ENCODE measurements at regions not wholly inside any gene's neighbourhood (a gene's known extent, or its start where the extent isn't known, plus 50 kb on each side); places are given as distances from the start of the nearest gene placed in this dataset.

DNA sequence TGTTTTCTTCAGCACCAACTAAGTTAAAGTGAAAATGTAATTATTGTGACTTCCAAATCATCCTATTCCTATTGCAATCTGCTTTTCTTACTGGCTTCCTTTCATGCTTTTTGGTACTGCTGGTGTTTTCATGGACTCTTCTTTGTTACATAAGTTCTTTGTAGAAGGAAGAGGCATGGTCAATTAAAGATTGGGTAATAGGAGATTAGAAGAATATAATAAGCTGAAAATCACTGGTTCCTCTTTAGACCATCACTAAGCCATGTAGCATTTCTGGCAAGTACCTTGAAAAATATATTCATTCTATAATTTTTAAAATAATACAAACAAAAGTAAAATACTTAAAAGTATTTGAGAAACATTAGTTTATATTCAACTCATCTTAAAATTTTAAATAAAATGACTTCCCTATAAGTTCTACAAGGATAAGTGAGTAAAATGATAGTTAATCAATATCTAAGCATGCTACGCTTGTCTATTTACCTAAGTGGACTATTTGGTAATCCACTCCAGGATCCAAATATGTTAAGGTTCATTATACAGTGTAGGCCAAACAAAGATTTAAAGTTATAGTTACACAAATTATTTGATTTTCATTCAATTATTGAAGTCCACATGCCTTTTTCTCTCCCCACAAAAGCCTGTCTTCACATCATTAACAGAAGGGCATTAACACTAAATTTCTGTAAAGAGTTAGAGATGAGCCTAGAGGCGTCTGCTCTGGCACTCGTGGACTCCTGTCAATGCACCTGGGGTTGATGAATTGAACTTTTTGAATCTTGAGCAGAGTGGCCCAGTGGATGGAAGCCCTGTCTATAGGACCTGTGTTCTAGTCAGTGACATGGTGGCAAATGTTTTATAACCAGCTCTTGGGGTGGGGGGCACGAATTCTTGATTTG is 408.1 kb downstream of the INHBA start:
- Histone ChIP-seq H3K36me3 (ENCODE audit: control insufficient read depth, insufficient read depth, low read length) (no peaks in the 10 kb centered on the region), H3K4me3 (ENCODE audit: insufficient read depth, low read depth, low read length) (no peak overlapping the region), H3K27me3 (ENCODE audit: control insufficient read depth, insufficient read depth, low read length, poor library complexity, severe bottlenecking) (no peaks in the 10 kb centered on the region), H3K27ac (ENCODE audit: insufficient read depth, low read depth, low read length, poor library complexity, severe bottlenecking) (no peak overlapping the region), H3K9me3 (ENCODE audit: control insufficient read depth, low read length) (no peaks in the 10 kb centered on the region), H3K4me1 (ENCODE audit: control insufficient read depth, insufficient read depth, low read length) (peaks cover 4% of the 10 kb centered on the region)
- 95 to 96% methylated on average over 3 to 4 of the region's 4 CpGs for WGBS, 2 experiments

DNA sequence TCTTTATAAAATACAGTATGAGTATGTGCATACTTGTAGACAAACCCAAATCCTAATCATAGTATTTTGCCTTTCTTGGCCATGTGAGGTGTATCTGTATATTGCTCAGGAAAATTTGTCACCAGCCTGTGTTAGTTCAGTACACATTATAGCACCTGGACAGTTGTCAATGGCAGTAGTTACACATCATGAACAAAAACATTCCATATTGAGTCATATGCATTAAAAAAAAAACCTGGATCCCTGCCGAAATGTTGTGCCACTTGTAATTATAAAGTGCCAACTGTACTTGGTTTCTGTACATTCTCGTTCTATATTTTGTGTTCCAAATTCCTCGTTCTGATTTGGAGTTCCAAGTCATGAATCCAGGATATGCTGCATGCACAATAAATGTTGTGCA is 410.4 kb downstream of the INHBA start:
- no peaks in the 10 kb centered on the region for H3K36me3 ChIP-seq (ENCODE audit: control insufficient read depth, insufficient read depth, low read length)
- 90 to 93% methylated on average over 3 of the region's 3 CpGs for WGBS, 2 experiments
- H3K27ac ChIP-seq (ENCODE audit: insufficient read depth, low read depth, low read length, poor library complexity, severe bottlenecking): no peak overlapping the region

DNA sequence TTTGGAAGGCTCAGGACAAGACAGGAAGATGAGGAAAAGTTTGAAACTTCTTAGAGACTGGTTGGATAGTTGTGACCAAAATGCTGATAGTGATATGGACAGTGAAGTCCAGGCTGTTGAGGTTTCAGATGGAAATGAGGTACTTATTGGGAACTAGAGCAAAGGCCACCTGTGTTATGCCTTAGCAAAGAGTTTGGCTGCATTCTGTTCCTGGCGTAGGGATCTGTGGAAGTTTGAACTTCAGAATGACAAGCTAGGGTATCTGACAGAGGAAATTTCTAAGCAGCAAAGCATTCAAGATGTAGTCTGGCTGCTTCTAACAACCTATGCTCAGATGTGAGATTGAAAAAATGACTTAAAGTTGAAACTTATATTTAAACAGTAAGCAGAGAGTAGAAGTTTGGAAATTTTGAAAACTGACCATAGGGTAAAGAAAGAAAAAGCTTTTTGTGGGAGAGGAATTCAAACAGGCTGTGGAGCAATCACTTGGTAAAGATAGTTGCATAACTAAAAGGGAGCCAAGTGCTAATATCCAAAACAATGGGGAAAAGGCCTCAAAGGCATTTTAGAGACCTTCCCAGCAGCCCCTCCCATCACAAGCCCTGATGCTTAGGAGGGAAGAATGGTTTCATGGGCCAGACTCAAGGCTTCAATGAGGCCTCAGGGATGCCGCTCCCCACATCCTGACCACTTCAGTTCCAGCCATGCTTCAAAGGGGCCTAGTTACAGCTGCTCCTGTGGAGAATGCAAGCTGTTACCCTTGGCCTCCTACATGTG is 415.1 kb downstream of the INHBA start:
- Histone ChIP-seq H3K27ac (ENCODE audit: insufficient read depth, low read depth, low read length, poor library complexity, severe bottlenecking) (no peak overlapping the region), H3K4me3 (ENCODE audit: insufficient read depth, low read depth, low read length) (no peak overlapping the region), H3K4me1 (ENCODE audit: control insufficient read depth, insufficient read depth, low read length) (no peaks in the 10 kb centered on the region), H3K9me3 (ENCODE audit: control insufficient read depth, low read length) (no peaks in the 10 kb centered on the region), H3K36me3 (ENCODE audit: control insufficient read depth, insufficient read depth, low read length) (no peaks in the 10 kb centered on the region), H3K27me3 (ENCODE audit: control insufficient read depth, insufficient read depth, low read length, poor library complexity, severe bottlenecking) (no peaks in the 10 kb centered on the region)
- 88% methylated on average over 2 of the region's 2 CpGs for WGBS, 2 experiments

More for the DNA sequence above, 410.4 kb downstream of the INHBA start:
- Histone ChIP-seq H3K4me3 (ENCODE audit: insufficient read depth, low read depth, low read length) (no peak overlapping the region), H3K4me1 (ENCODE audit: control insufficient read depth, insufficient read depth, low read length) (peaks cover 4% of the 10 kb centered on the region), H3K27me3 (ENCODE audit: control insufficient read depth, insufficient read depth, low read length, poor library complexity, severe bottlenecking) (no peaks in the 10 kb centered on the region), H3K9me3 (ENCODE audit: control insufficient read depth, low read length) (no peaks in the 10 kb centered on the region)

DNA sequence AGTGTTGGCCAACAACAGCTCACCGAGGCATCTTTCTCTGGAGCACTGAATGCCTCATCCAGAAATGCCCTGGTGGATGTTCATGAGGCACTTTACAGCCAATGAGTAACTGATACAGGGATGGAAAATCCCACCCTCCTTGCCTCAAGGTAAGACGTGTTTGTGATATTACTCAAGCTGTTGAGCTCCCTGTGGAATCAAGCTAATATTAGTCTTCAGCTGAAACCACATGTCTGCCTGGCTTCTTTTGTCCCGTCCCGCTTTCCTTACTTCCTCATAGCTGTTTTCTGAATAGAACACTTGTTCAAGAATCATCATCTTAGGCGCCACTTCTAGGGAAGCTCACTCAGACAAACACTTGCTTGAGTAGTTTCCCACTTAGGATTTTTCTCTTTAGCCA is 422.4 kb downstream of the INHBA start:
- Histone ChIP-seq H3K36me3 (ENCODE audit: control insufficient read depth, insufficient read depth, low read length) (no peaks in the 10 kb centered on the region), H3K4me3 (ENCODE audit: insufficient read depth, low read depth, low read length) (no peak overlapping the region), H3K9me3 (ENCODE audit: control insufficient read depth, low read length) (no peaks in the 10 kb centered on the region), H3K27ac (ENCODE audit: insufficient read depth, low read depth, low read length, poor library complexity, severe bottlenecking) (no peak overlapping the region), H3K4me1 (ENCODE audit: control insufficient read depth, insufficient read depth, low read length) (no peaks in the 10 kb centered on the region), H3K27me3 (ENCODE audit: control insufficient read depth, insufficient read depth, low read length, poor library complexity, severe bottlenecking) (no peaks in the 10 kb centered on the region)
- WGBS, 2 experiments: 92 to 93% methylated on average over 5 of the region's 5 CpGs

DNA sequence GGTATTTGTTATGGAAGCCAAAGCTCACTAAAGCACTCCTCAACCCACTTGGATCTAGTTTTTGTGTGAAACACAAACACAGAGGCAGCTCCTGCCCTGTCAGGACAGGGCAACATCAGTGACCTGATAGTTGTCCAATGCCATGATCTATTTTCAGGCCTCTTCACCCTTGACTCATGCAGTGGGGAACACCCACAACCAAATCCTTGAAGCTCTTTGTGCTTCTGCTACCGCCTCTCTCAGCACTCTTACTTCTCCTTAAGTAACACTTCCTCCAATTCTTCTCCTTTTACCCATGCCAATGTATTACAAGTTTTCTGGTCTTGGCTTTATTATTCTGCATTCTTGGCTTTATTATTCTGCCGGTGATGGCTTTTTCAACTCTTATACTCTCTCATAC is 425.3 kb downstream of the INHBA start:
- no peaks in the 10 kb centered on the region for H3K36me3 ChIP-seq (ENCODE audit: control insufficient read depth, insufficient read depth, low read length)
- WGBS, 2 experiments: 94% methylated on average over 2 of the region's 2 CpGs

GRCh38 chr7:41275255-41275654 is 427.6 kb downstream of the INHBA start:
- 90 to 96% methylated on average over 9 of the region's 9 CpGs for WGBS, 2 experiments
- Histone ChIP-seq H3K27me3 (ENCODE audit: control insufficient read depth, insufficient read depth, low read length, poor library complexity, severe bottlenecking) (no peaks in the 10 kb centered on the region), H3K4me3 (ENCODE audit: insufficient read depth, low read depth, low read length) (no peak overlapping the region), H3K36me3 (ENCODE audit: control insufficient read depth, insufficient read depth, low read length) (no peaks in the 10 kb centered on the region), H3K27ac (ENCODE audit: insufficient read depth, low read depth, low read length, poor library complexity, severe bottlenecking) (no peak overlapping the region), H3K9me3 (ENCODE audit: control insufficient read depth, low read length) (no peaks in the 10 kb centered on the region), H3K4me1 (ENCODE audit: control insufficient read depth, insufficient read depth, low read length) (no peaks in the 10 kb centered on the region)

More for the DNA sequence above, 425.3 kb downstream of the INHBA start:
- Histone ChIP-seq H3K4me3 (ENCODE audit: insufficient read depth, low read depth, low read length) (no peak overlapping the region), H3K27ac (ENCODE audit: insufficient read depth, low read depth, low read length, poor library complexity, severe bottlenecking) (no peak overlapping the region), H3K4me1 (ENCODE audit: control insufficient read depth, insufficient read depth, low read length) (no peaks in the 10 kb centered on the region), H3K9me3 (ENCODE audit: control insufficient read depth, low read length) (no peaks in the 10 kb centered on the region), H3K27me3 (ENCODE audit: control insufficient read depth, insufficient read depth, low read length, poor library complexity, severe bottlenecking) (no peaks in the 10 kb centered on the region)

DNA sequence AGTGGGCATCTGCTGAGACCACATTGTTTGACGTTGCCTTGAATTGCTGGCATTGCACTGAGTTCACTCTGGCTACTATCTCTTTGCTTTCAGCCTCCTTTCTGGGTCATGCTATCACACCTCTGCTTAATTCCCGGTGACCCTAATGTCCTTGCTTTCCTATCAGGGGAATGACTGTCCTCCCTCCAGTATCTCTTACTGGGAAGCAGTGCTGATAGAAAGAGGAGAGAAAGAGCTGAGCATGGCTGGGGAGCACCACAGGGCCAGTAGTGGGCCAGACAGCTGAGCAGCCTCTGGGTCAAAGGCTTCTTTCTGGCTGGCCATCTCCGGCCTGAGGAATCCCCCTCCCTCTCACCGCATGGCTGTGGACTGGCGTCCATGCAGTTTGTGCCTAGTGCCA is 428.7 kb downstream of the INHBA start:
- H3K4me1 ChIP-seq (ENCODE audit: control insufficient read depth, insufficient read depth, low read length): no peaks in the 10 kb centered on the region
- no peaks in the 10 kb centered on the region for H3K36me3 ChIP-seq (ENCODE audit: control insufficient read depth, insufficient read depth, low read length)
- 83% methylated on average over 5 of the region's 5 CpGs for WGBS, 2 experiments
- no peaks in the 10 kb centered on the region for H3K27me3 ChIP-seq (ENCODE audit: control insufficient read depth, insufficient read depth, low read length, poor library complexity, severe bottlenecking)
- no peak overlapping the region for H3K4me3 ChIP-seq (ENCODE audit: insufficient read depth, low read depth, low read length)
- no peaks in the 10 kb centered on the region for H3K9me3 ChIP-seq (ENCODE audit: control insufficient read depth, low read length)
- H3K27ac ChIP-seq (ENCODE audit: insufficient read depth, low read depth, low read length, poor library complexity, severe bottlenecking): no peak overlapping the region

GRCh38 chr7:41272664-41273063 is 430.2 kb downstream of the INHBA start:
- H3K4me3 ChIP-seq (ENCODE audit: insufficient read depth, low read depth, low read length): no peak overlapping the region
- H3K36me3 ChIP-seq (ENCODE audit: control insufficient read depth, insufficient read depth, low read length): no peaks in the 10 kb centered on the region
- no peaks in the 10 kb centered on the region for H3K9me3 ChIP-seq (ENCODE audit: control insufficient read depth, low read length)
- no peaks in the 10 kb centered on the region for H3K27me3 ChIP-seq (ENCODE audit: control insufficient read depth, insufficient read depth, low read length, poor library complexity, severe bottlenecking)
- H3K4me1 ChIP-seq (ENCODE audit: control insufficient read depth, insufficient read depth, low read length): no peaks in the 10 kb centered on the region
- H3K27ac ChIP-seq (ENCODE audit: insufficient read depth, low read depth, low read length, poor library complexity, severe bottlenecking): no peak overlapping the region
- 93 to 98% methylated on average over 5 of the region's 5 CpGs for WGBS, 2 experiments

DNA sequence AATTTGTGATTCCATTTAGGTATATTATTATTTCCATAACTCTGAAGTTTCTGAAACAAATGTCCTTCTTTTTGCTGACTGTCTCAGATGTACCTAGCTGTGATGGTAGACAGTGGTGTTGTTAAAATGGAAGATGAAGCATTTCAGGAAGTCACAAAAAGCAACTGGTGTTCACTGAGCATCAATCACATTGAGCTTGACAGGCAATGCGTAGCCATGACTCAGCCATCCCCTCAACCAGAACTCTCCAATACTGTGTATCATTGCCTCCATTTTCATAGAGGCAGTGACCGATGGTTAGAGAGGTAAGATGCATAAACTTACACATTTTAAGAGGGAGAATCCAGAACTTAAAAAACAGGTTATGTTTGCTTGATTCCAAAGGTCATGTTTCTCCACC is 434.0 kb downstream of the INHBA start:
- Histone ChIP-seq H3K36me3 (ENCODE audit: control insufficient read depth, insufficient read depth, low read length) (no peaks in the 10 kb centered on the region), H3K4me3 (ENCODE audit: insufficient read depth, low read depth, low read length) (no peak overlapping the region), H3K4me1 (ENCODE audit: control insufficient read depth, insufficient read depth, low read length) (no peaks in the 10 kb centered on the region), H3K9me3 (ENCODE audit: control insufficient read depth, low read length) (no peaks in the 10 kb centered on the region), H3K27me3 (ENCODE audit: control insufficient read depth, insufficient read depth, low read length, poor library complexity, severe bottlenecking) (no peaks in the 10 kb centered on the region), H3K27ac (ENCODE audit: insufficient read depth, low read depth, low read length, poor library complexity, severe bottlenecking) (no peak overlapping the region)
- WGBS, 2 experiments: 94 to 100% methylated on average over 2 of the region's 2 CpGs

GRCh38 chr7:41261080-41261479 is 441.8 kb downstream of the INHBA start:
- 71 to 73% methylated on average over 4 of the region's 4 CpGs for WGBS, 2 experiments

More at GRCh38 chr7:41261080-41261479, 441.8 kb downstream of the INHBA start:
- Histone ChIP-seq H3K9me3 (ENCODE audit: control insufficient read depth, low read length) (no peaks in the 10 kb centered on the region), H3K27me3 (ENCODE audit: control insufficient read depth, insufficient read depth, low read length, poor library complexity, severe bottlenecking) (no peaks in the 10 kb centered on the region), H3K36me3 (ENCODE audit: control insufficient read depth, insufficient read depth, low read length) (no peaks in the 10 kb centered on the region), H3K4me3 (ENCODE audit: insufficient read depth, low read depth, low read length) (no peak overlapping the region), H3K4me1 (ENCODE audit: control insufficient read depth, insufficient read depth, low read length) (no peaks in the 10 kb centered on the region), H3K27ac (ENCODE audit: insufficient read depth, low read depth, low read length, poor library complexity, severe bottlenecking) (no peak overlapping the region)
